IMR-90 (cell line): ENCODE measurements at regions not wholly inside any gene's neighbourhood (a gene's known extent, or its start where the extent isn't known, plus 50 kb on each side); places are given as distances from the start of the nearest gene placed in this dataset.

Experiments
- ATAC-seq: fragments of 200-7000 bp; cut with Tn5 transposase; 2 replicates; pipeline ENCODE4 v1.9.1; 2020; ENCODE audit warnings: low read depth, mild to moderate bottlenecking, moderate library complexity
- BruUV-seq: library from RNA; stranded (reverse); fragments of 400-500 nt; replicated peaks from 2 replicates; lab custom pipeline; 2021; lab: Mats Ljungman, UMichigan
- CTCF ChIA-PET: fragments of 300-600 bp; formaldehyde crosslinking; extraction: SDS; loops from one replicate; lab custom pipeline; 2021; ENCODE audit warnings: antibody characterized with exemption; lab: Yijun Ruan, JAX
- POLR2A ChIA-PET: fragments of 300-600 bp; sonication (Branson Sonifier 250); formaldehyde crosslinking; loops from one replicate; lab custom pipeline; 2022; ENCODE audit warnings: antibody characterized with exemption; ENCODE audit not compliant: unreplicated experiment; lab: Charles Lee
- DNase-seq: peaks from one replicate; pipeline ENCODE4 v3.0.0; 2013
- H2AFZ ChIP-seq: replicated peaks from 2 replicates; pipeline ENCODE3; 2013; ENCODE audit warnings: low read length, mild to moderate bottlenecking; ENCODE audit not compliant: poor library complexity
- H2AK5ac ChIP-seq: 2 replicates; pipeline ENCODE4 v1.6.1; 2013; ENCODE audit warnings: low read depth, low read length, inconsistent platforms
- H2AK9ac ChIP-seq: replicated peaks from 2 replicates; pipeline ENCODE3; 2013; ENCODE audit warnings: mild to moderate bottlenecking, low read depth, low read length, moderate library complexity; ENCODE audit not compliant: poor library complexity
- H2BK120ac ChIP-seq: 2 replicates; pipeline ENCODE4 v1.6.1; 2013; ENCODE audit warnings: low read depth, low read length, inconsistent platforms
- H2BK15ac ChIP-seq: 3 replicates; pipeline ENCODE4 v1.6.1; 2013; ENCODE audit warnings: low read depth, low read length, inconsistent platforms
- H2BK20ac ChIP-seq: 2 replicates; pipeline ENCODE4 v1.6.1; 2013; ENCODE audit warnings: low read depth, mild to moderate bottlenecking, inconsistent platforms, low read length, moderate library complexity
- H2BK5ac ChIP-seq: 2 replicates; pipeline ENCODE4 v1.6.1; 2013; ENCODE audit warnings: mild to moderate bottlenecking, low read depth, low read length, inconsistent platforms; ENCODE audit not compliant: poor library complexity, severe bottlenecking
- H3K14ac ChIP-seq: replicated peaks from 2 replicates; pipeline ENCODE4 v1.6.1; 2013; ENCODE audit warnings: low read depth, low read length, inconsistent platforms
- H3K18ac ChIP-seq: 2 replicates; pipeline ENCODE4 v1.6.1; 2013; ENCODE audit warnings: low read depth, low read length, control low read depth
- H3K23ac ChIP-seq: 2 replicates; pipeline ENCODE4 v1.6.1; 2013; ENCODE audit warnings: low read depth, low read length, inconsistent platforms
- H3K27ac ChIP-seq: 2 replicates; pipeline ENCODE4 v1.5.1; 2013; ENCODE audit warnings: mild to moderate bottlenecking, control low read depth, low read length; ENCODE audit not compliant: insufficient read depth
- H3K27me3 ChIP-seq: 2 replicates; pipeline ENCODE4 v1.6.1; 2013; ENCODE audit warnings: low read length; ENCODE audit not compliant: control insufficient read depth, insufficient read depth
- H3K36me3 ChIP-seq: 2 replicates; pipeline ENCODE4 v1.6.1; 2013; ENCODE audit warnings: low read length, mixed read lengths; ENCODE audit not compliant: control insufficient read depth, insufficient read depth
- H3K4ac ChIP-seq: 2 replicates; pipeline ENCODE4 v1.6.1; 2013; ENCODE audit warnings: low read depth, low read length, inconsistent platforms
- H3K4me1 ChIP-seq: 2 replicates; pipeline ENCODE4 v1.6.1; 2013; ENCODE audit warnings: low read length, mixed read lengths; ENCODE audit not compliant: control insufficient read depth, insufficient read depth
- H3K4me2 ChIP-seq: 2 replicates; pipeline ENCODE4 v1.6.1; 2013; ENCODE audit warnings: low read depth, mild to moderate bottlenecking, control low read depth, low read length, moderate library complexity
- H3K4me3 ChIP-seq: 2 replicates; pipeline ENCODE4 v1.5.1; 2013; ENCODE audit warnings: low read depth, mild to moderate bottlenecking, control low read depth, low read length, moderate library complexity; ENCODE audit not compliant: insufficient read depth
- H3K56ac ChIP-seq: 2 replicates; pipeline ENCODE4 v1.6.1; 2013; ENCODE audit warnings: low read length, inconsistent platforms; ENCODE audit not compliant: insufficient read depth; ENCODE audit errors: extremely low read depth
- H3K79me1 ChIP-seq, 2 experiments: 2 replicates each; pipeline ENCODE4 v1.6.1; 2013; ENCODE audit warnings: low read length in 2 of 2, inconsistent platforms in 1 of 2, low read depth in 1 of 2
- H3K9ac ChIP-seq: 2 replicates; pipeline ENCODE4 v1.6.1; 2013; ENCODE audit warnings: low read depth, low read length, control low read depth
- H3K9me1 ChIP-seq: 2 replicates; pipeline ENCODE4 v1.6.1; 2013; ENCODE audit warnings: low read length, inconsistent platforms; ENCODE audit not compliant: insufficient read depth
- H3K9me3 ChIP-seq: 2 replicates; pipeline ENCODE4 v1.6.1; 2013; ENCODE audit warnings: low read length; ENCODE audit not compliant: control insufficient read depth, insufficient read depth
- H4K20me1 ChIP-seq: 2 replicates; pipeline ENCODE4 v1.6.1; 2013; ENCODE audit warnings: low read length, inconsistent platforms; ENCODE audit not compliant: insufficient read depth
- H4K5ac ChIP-seq: 2 replicates; pipeline ENCODE4 v1.6.1; 2013; ENCODE audit warnings: mild to moderate bottlenecking, low read depth, low read length, control low read depth
- H4K8ac ChIP-seq, 2 experiments: 2 replicates each; pipeline ENCODE4 v1.6.1; 2013; ENCODE audit warnings: low read depth in 2 of 2, low read length in 2 of 2, control low read depth in 1 of 2, inconsistent platforms in 1 of 2
- H4K91ac ChIP-seq: 2 replicates; pipeline ENCODE4 v1.6.1; 2013; ENCODE audit warnings: low read depth, low read length, inconsistent platforms; ENCODE audit not compliant: insufficient read depth
- BHLHE40 ChIP-seq: fragments of 150-350 bp; IDR thresholded peaks from 2 replicates; pipeline ENCODE4 v1.6.1; 2016; ENCODE audit warnings: mild to moderate bottlenecking, low read depth, low read length
- CEBPB ChIP-seq: IDR thresholded peaks from 2 replicates; pipeline ENCODE4 v1.6.1; 2012; ENCODE audit warnings: low read depth, low read length, improper control_type of control experiment
- FOS ChIP-seq: fragments of 150-350 bp; IDR thresholded peaks from 2 replicates; pipeline ENCODE4 v1.6.1; 2016; ENCODE audit warnings: low read depth, low read length
- MAFK ChIP-seq: IDR thresholded peaks from 2 replicates; pipeline ENCODE4 v1.6.1; 2012; ENCODE audit warnings: low read depth, low read length, improper control_type of control experiment
- RFX5 ChIP-seq: IDR thresholded peaks from 2 replicates; pipeline ENCODE4 v1.8.0; 2012; ENCODE audit warnings: low read depth, mild to moderate bottlenecking, low read length, moderate library complexity
- WGBS, 2 experiments: methylation state at CpG; one replicate each; pipeline versions ENCODE4 v1.1.5 to v1.1.7; 2013; ENCODE audit warnings: missing lambda C conversion rate in 2 of 2; ENCODE audit not compliant: insufficient read length in 1 of 2; ENCODE audit errors: extremely low coverage in 2 of 2; 5-methylcytosine and 5-hydroxymethylcytosine counted together
- dilution Hi-C: fragments of 300-500 bp; cut with HindIII; formaldehyde crosslinking; loops from one replicate; pipeline ENCODE4 v1.14.3; 2018; ENCODE audit warnings: low sequenced_read_pairs; ENCODE audit not compliant: unreplicated experiment
- in situ Hi-C: fragments of 300-500 bp; cut with MboI; formaldehyde crosslinking; loops from 3 replicates; pipeline ENCODE4 v1.14.3; 2019; ENCODE audit warnings: low sequenced_read_pairs, inconsistent platforms, mixed read lengths
- intact Hi-C: fragments of 100-400 bp; cut with micrococcal nuclease; formaldehyde crosslinking; loops from 2 replicates; pipeline ENCODE4 v1.10.0; 2022
- TF ChIP-seq, protein P1 (sequence below): fragments of 150-350 bp; IDR thresholded peaks from 2 replicates; pipeline ENCODE4 v1.6.1; 2017; ENCODE audit warnings: mild to moderate bottlenecking, antibody characterized with exemption, low read length, low read depth
- TF ChIP-seq, protein P2 (sequence below): fragments of 150-350 bp; IDR thresholded peaks from 2 replicates; pipeline ENCODE4 v1.6.1; 2016; ENCODE audit warnings: low read depth, mild to moderate bottlenecking, low read length, moderate library complexity, borderline replicate concordance
- TF ChIP-seq, protein P3 (sequence below): conservative IDR thresholded peaks from 2 replicates; pipeline ENCODE4 v1.5.1; 2012; ENCODE audit warnings: mild to moderate bottlenecking, low read depth, low read length, improper control_type of control experiment

DNA sequence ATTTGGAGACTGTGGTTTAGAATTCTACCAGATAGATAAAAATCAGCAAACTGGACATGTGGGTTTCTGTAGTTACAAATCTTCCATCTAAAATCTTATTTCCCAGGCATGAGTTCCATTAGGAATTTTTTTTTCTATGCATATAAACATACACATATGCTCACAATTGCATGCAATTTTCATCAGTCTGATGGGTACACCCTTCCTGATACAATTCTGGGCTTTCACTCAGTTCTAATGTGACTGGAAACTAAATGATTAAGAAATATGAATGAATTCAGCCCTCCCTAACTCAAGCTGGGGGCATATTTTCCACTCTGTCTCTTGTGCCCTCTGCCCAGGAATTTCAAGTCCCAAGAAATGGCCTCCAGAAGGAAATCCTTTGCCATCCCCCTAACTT, 187.1 kb downstream of the SNX19 start (continued):
- TF ChIP-seq, protein P1, sequence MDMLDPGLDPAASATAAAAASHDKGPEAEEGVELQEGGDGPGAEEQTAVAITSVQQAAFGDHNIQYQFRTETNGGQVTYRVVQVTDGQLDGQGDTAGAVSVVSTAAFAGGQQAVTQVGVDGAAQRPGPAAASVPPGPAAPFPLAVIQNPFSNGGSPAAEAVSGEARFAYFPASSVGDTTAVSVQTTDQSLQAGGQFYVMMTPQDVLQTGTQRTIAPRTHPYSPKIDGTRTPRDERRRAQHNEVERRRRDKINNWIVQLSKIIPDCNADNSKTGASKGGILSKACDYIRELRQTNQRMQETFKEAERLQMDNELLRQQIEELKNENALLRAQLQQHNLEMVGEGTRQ = no peak
- no peak for TF ChIP-seq FOS
- TF ChIP-seq, protein P2, sequence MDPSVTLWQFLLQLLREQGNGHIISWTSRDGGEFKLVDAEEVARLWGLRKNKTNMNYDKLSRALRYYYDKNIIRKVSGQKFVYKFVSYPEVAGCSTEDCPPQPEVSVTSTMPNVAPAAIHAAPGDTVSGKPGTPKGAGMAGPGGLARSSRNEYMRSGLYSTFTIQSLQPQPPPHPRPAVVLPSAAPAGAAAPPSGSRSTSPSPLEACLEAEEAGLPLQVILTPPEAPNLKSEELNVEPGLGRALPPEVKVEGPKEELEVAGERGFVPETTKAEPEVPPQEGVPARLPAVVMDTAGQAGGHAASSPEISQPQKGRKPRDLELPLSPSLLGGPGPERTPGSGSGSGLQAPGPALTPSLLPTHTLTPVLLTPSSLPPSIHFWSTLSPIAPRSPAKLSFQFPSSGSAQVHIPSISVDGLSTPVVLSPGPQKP = no peak

- Histone ChIP-seq H3K14ac (no peak overlapping the region), H3K9ac (no peak overlapping the region), H2AK9ac (no peak overlapping the region), H3K4me2 (no peak overlapping the region), H3K36me3 (no peaks in the 10 kb centered on the region), H2BK120ac (no peak overlapping the region), H3K18ac (no peak overlapping the region), H3K4ac (no peak overlapping the region), H3K4me3 (no peak overlapping the region), H4K8ac (no peak overlapping the region), H4K5ac (no peak overlapping the region), H2AFZ (no peak overlapping the region), H3K9me1 (peaks cover 6% of the 10 kb centered on the region; the same call in 1 of the 2 replicates), H3K4me1 (peaks cover 19% of the 10 kb centered on the region), H2BK5ac (no peak overlapping the region), H2AK5ac (no peak overlapping the region), H3K27ac (no peak overlapping the region), H4K20me1 (no peaks in the 10 kb centered on the region), H4K91ac (no peak overlapping the region), H3K56ac (no peak overlapping the region), H2BK15ac (no peak overlapping the region), H3K9me3 (peaks cover 6% of the 10 kb centered on the region), H3K79me1 (no peaks in the 10 kb centered on the region), H2BK20ac (no peak overlapping the region), H3K23ac (no peak overlapping the region), H3K27me3 (no peaks in the 10 kb centered on the region)
- intact Hi-C loops (no loop called here), dilution Hi-C loops (no loop called here), in situ Hi-C loops (no loop called here)
- POLR2A ChIA-PET = no interaction called here
- CTCF ChIA-PET = no interaction called here
- ATAC-seq = no peak
- TF ChIP-seq MAFK (no peak), RFX5 (no peak), CEBPB (no peak), BHLHE40 (no peak)
- TF ChIP-seq, protein P3, sequence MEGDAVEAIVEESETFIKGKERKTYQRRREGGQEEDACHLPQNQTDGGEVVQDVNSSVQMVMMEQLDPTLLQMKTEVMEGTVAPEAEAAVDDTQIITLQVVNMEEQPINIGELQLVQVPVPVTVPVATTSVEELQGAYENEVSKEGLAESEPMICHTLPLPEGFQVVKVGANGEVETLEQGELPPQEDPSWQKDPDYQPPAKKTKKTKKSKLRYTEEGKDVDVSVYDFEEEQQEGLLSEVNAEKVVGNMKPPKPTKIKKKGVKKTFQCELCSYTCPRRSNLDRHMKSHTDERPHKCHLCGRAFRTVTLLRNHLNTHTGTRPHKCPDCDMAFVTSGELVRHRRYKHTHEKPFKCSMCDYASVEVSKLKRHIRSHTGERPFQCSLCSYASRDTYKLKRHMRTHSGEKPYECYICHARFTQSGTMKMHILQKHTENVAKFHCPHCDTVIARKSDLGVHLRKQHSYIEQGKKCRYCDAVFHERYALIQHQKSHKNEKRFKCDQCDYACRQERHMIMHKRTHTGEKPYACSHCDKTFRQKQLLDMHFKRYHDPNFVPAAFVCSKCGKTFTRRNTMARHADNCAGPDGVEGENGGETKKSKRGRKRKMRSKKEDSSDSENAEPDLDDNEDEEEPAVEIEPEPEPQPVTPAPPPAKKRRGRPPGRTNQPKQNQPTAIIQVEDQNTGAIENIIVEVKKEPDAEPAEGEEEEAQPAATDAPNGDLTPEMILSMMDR = no peak
- TF ChIP-seq, protein P2 = no peak
- 100% methylated on average over 1 of the region's 4 CpGs; no CpG with 5 or more reads in 1 of the 2 experiments for WGBS, 2 experiments
- BruUV-seq = no TSS peak
- DNase-seq = no peak
Measured at GRCh38 chr11:130729678-130730300, 186.5 kb downstream of the SNX19 start.
